Transverse colon (tissue), 4 donors: ENCODE measurements at regions not wholly inside any gene's neighbourhood (a gene's known extent, or its start where the extent isn't known, plus 50 kb on each side); places are given as distances from the start of the nearest gene placed in this dataset.

Experiments
- DNase-seq: peaks from one replicate; pipeline ENCODE4 v3.0.0-alpha.2; 2019
- H3K27ac ChIP-seq, 4 donors: fragments of 200-600 bp; sonication (generic); 2 replicates each; pipeline ENCODE4 v1.5.1; 2016 to 2018; ENCODE audit warnings: inconsistent platforms in 4 of 4
- H3K27me3 ChIP-seq: fragments of 200-600 bp; sonication (generic); 2 replicates; pipeline ENCODE4 v1.5.1; 2017; ENCODE audit warnings: inconsistent platforms
- H3K36me3 ChIP-seq, 4 donors: fragments of 200-600 bp; sonication (generic); 2 replicates each; pipeline ENCODE4 v1.5.1; 2017 to 2019; ENCODE audit warnings: inconsistent platforms in 4 of 4
- H3K4me1 ChIP-seq, 4 donors: fragments of 200-600 bp; sonication (generic); 2 replicates each; pipeline ENCODE4 v1.5.1; 2017 to 2020; ENCODE audit warnings: inconsistent platforms in 4 of 4
- H3K4me3 ChIP-seq, 4 donors: fragments of 200-600 bp; sonication (generic); 1 replicate in 1 of 4; 2 replicates in 3 of 4; pipeline versions ENCODE4 v1.5.1 to v1.6.1; 2017 to 2019; ENCODE audit warnings: inconsistent platforms in 4 of 4
- H3K9me3 ChIP-seq, 2 donors: fragments of 200-600 bp; sonication (generic); 2 replicates each; pipeline ENCODE4 v1.5.1; 2017 to 2019; ENCODE audit warnings: inconsistent platforms in 2 of 2
- EP300 ChIP-seq: sonication (generic); formaldehyde crosslinking; IDR thresholded peaks from one replicate; pipeline ENCODE4 v1.6.1; 2017; ENCODE audit warnings: antibody characterized with exemption, low read depth
- POLR2A ChIP-seq: fragments of 450-650 bp; IDR thresholded peaks from one replicate; pipeline ENCODE4 v1.6.1; 2016; ENCODE audit warnings: antibody characterized with exemption, mild to moderate bottlenecking, moderate library complexity
- POLR2AphosphoS5 ChIP-seq, 3 donors: sonication (generic); formaldehyde crosslinking; IDR thresholded peaks; one replicate each; pipeline ENCODE4 v1.6.1; 2016; ENCODE audit warnings: antibody characterized with exemption in 3 of 3
- WGBS, 2 donors: methylation state at CpG; one replicate each; pipeline ENCODE4 v1.1.5; 2018; ENCODE audit warnings: low coverage in 1 of 2; 5-methylcytosine and 5-hydroxymethylcytosine counted together
- in situ Hi-C, 4 donors: fragments of 200-750 bp; cut with MboI; loops; one replicate each; pipeline versions ENCODE4 v1.15.0 to v1.15.1; 2017; ENCODE audit warnings: low sequenced_read_pairs in 3 of 4, low pct_ligation_motif_present in 1 of 4, low pct_unique_long_range_greater_than_20kb in 1 of 4
- intact Hi-C: fragments of 100-400 bp; cut with DNase I; formaldehyde crosslinking; loops from one replicate; pipeline ENCODE4 v1.15.1; 2023; ENCODE audit warnings: low total_unique reads
- TF ChIP-seq, protein P1 (sequence below), 5 experiments: fragments of 200-600 bp in 3 of 5; fragments of 450-650 bp in 2 of 5; sonication (generic) in 3 of 5; IDR thresholded peaks; 1 replicate in 2 of 5; 2 replicates in 3 of 5; pipeline ENCODE4 v1.5.1; 2016 to 2017; ENCODE audit warnings: antibody characterized with exemption in 5 of 5, inconsistent platforms in 3 of 5, mild to moderate bottlenecking in 2 of 5, moderate library complexity in 1 of 5

DNA sequence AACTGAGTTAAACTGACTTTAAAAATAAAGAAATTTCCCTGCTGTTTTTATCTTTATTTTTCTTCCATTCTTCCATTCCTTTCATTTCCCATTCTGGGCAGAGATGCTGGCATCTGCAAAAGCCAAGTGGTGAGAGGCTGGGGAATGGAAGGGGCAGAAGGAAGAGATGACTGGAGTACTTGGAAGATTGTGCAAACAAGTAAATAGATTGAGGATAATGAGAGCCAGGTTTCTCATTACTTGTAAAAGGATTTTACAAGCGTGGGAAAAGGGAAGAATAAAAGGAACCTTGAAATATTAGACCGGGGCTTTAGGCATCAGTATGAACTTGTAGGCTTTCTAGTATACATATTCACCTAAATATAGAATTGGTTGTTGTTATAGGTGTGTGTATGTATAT is 341.2 kb downstream of the CAAP1 start:
- in situ Hi-C loops (no loop called here), intact Hi-C loops (no loop called here)
- 44 to 64% methylated on average over 2 of the region's 2 CpGs for WGBS, 2 donors
- no peak overlapping the region for H3K4me3 ChIP-seq
- H3K36me3 ChIP-seq, result no peaks in the 10 kb centered on the region
- no peaks in the 10 kb centered on the region for H3K4me1 ChIP-seq
- no peak for DNase-seq
- TF ChIP-seq POLR2A (no peak), POLR2AphosphoS5 (IDR thresholded peaks at IDR 0.05) (no peak), EP300 (no peak)
- TF ChIP-seq, protein P1, sequence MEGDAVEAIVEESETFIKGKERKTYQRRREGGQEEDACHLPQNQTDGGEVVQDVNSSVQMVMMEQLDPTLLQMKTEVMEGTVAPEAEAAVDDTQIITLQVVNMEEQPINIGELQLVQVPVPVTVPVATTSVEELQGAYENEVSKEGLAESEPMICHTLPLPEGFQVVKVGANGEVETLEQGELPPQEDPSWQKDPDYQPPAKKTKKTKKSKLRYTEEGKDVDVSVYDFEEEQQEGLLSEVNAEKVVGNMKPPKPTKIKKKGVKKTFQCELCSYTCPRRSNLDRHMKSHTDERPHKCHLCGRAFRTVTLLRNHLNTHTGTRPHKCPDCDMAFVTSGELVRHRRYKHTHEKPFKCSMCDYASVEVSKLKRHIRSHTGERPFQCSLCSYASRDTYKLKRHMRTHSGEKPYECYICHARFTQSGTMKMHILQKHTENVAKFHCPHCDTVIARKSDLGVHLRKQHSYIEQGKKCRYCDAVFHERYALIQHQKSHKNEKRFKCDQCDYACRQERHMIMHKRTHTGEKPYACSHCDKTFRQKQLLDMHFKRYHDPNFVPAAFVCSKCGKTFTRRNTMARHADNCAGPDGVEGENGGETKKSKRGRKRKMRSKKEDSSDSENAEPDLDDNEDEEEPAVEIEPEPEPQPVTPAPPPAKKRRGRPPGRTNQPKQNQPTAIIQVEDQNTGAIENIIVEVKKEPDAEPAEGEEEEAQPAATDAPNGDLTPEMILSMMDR (IDR thresholded peaks at IDR 0.05), result no peak
- H3K27ac ChIP-seq, result no peak overlapping the region
- no peaks in the 10 kb centered on the region for H3K27me3 ChIP-seq
- no peaks in the 10 kb centered on the region for H3K9me3 ChIP-seq

DNA sequence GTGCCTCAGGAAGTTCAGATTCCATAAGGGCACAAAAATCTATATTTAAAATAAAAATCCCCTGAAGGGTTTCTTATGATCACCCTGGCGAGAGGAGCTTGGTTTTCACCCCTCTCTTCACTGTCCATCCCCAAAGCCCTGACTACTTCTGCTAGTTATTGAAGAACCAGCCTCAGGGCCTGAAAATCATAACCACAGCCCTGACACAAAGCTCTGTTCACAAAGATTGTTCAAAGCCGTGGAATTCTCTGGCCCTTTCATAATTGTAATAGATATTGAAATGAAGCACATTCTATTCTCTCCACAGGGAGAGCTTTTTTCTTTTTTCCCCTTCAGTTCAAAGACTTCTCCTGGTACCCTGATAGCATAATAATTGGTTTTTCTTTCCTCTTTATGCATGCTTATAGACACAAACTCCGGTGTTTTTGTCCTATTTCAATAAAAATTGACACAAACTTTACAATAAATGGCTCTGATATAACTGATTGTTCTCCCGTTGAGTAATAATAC is 343.8 kb downstream of the CAAP1 start:
- intact Hi-C loops, result no loop called here
- Histone ChIP-seq H3K4me1 (no peaks in the 10 kb centered on the region), H3K27ac (no peak overlapping the region), H3K27me3 (no peaks in the 10 kb centered on the region), H3K4me3 (no peak overlapping the region), H3K36me3 (no peaks in the 10 kb centered on the region), H3K9me3 (no peaks in the 10 kb centered on the region)
- WGBS, 2 donors, result 61 to 62% methylated on average over 4 of the region's 4 CpGs
- TF ChIP-seq POLR2AphosphoS5 (IDR thresholded peaks at IDR 0.05) (no peak), POLR2A (no peak), EP300 (no peak)
- TF ChIP-seq, protein P1 (IDR thresholded peaks at IDR 0.05), result no peak
- DNase-seq, result no peak
- in situ Hi-C loops, result no loop called here

DNA sequence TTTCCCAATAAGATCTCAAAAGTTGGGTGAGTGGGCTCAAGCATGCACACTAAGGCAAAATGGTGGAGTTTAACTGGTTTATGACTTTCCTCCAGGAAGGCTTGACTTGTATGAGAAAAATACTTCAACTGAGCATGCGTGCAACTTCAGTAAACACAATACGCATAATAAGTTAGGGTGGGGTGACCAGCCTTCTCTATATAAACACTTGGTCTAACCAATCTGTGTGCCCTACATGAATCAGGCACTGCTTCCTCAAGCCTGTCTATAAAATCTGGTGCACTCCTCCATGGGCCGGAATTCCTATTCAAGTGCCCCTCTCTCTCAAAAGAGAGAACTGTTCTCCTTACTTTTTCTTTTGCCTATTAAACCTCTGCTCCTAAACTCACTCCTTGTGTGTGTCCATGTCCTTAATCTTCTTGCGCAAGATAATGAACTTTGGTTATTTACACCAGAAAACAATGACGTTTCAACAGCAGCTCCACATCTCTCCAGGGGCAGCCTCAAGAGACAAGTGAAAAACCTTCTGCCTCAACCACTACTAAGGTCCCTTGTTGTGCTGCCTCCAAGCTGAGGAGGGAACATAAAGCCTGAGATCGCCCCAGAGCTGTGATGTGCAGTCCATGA is 352.6 kb downstream of the CAAP1 start:
- no peak overlapping the region for H3K4me3 ChIP-seq
- no peaks in the 10 kb centered on the region for H3K27me3 ChIP-seq
- no peaks in the 10 kb centered on the region for H3K9me3 ChIP-seq
- TF ChIP-seq POLR2A (no peak), POLR2AphosphoS5 (IDR thresholded peaks at IDR 0.05) (no peak), EP300 (no peak)
- TF ChIP-seq, protein P1 (IDR thresholded peaks at IDR 0.05), result no peak
- no peaks in the 10 kb centered on the region for H3K36me3 ChIP-seq
- DNase-seq, result no peak
- intact Hi-C loops (loop anchor here (5.0 kb wide), 1 partner anchor 1578 kb away; no protein-coding TSS in a partner anchor), in situ Hi-C loops (no loop called here)
- H3K27ac ChIP-seq, result no peak overlapping the region
- WGBS, 2 donors, result 72 to 74% methylated on average over 6 of the region's 6 CpGs
- no peaks in the 10 kb centered on the region for H3K4me1 ChIP-seq

DNA sequence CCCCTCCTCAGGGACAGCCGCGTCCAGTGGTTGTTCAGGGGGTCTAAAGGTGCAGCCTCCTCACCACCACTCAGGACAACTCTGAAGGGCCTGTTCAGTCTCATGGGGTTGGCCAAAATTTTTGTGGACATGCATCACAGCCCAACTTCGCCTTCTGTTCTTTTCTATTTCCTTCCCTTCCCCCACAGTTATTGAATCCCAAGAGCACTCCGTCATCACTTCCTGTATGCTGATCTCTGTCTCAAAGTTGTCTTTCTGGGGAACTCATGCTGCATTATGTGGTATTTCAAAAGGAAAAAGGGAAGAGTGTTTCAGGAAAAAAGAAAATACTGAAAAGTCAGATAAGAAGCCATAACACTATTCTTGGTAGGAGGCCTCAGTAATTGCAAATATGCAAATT is 355.4 kb downstream of the CAAP1 start:
- in situ Hi-C loops (no loop called here), intact Hi-C loops (loop anchor here (5.0 kb wide), 1 partner anchor 1575 kb away; no protein-coding TSS in a partner anchor)
- Histone ChIP-seq H3K36me3 (no peaks in the 10 kb centered on the region), H3K27me3 (no peaks in the 10 kb centered on the region), H3K4me1 (no peaks in the 10 kb centered on the region), H3K9me3 (no peaks in the 10 kb centered on the region), H3K4me3 (no peak overlapping the region), H3K27ac (no peak overlapping the region)
- 64 to 81% methylated on average over 3 to 4 of the region's 4 CpGs for WGBS, 2 donors
- TF ChIP-seq EP300 (no peak), POLR2AphosphoS5 (IDR thresholded peaks at IDR 0.05) (no peak), POLR2A (no peak)
- TF ChIP-seq, protein P1 (IDR thresholded peaks at IDR 0.05), result no peak
- no peak for DNase-seq
